ENCODE measurements at regions not wholly inside any gene's neighbourhood (a gene's known extent, or its start where the extent isn't known, plus 50 kb on each side); places are given as distances from the start of the nearest gene placed in this dataset.

GRCh38 chr21:23986987-23987386 lies 1620.3 kb downstream of the MRPL39 start:
- DNase-seq: no peak
- TF ChIP-seq CTCF (IDR thresholded peaks at IDR 0.05) (no peak), POLR2A (IDR thresholded peaks at IDR 0.05) (no peak)
- peak; percentile 22 to 67 (median 55) for ATAC-seq
- no peak overlapping the region for H3K27ac ChIP-seq
- no peaks in the 10 kb centered on the region for H3K36me3 ChIP-seq
- no peaks in the 10 kb centered on the region for H3K9me3 ChIP-seq
- H3K27me3 ChIP-seq: no peaks in the 10 kb centered on the region
- intact Hi-C loops (cut with DNase I): no loop called here
- no peaks in the 10 kb centered on the region for H3K4me1 ChIP-seq
- H3K4me3 ChIP-seq: no peak overlapping the region

- H3K36me3 ChIP-seq: no peaks in the 10 kb centered on the region
- no peak for ATAC-seq
- DNase-seq: no peak
- no peak overlapping the region for H3K4me3 ChIP-seq
- intact Hi-C loops (cut with DNase I): no loop called here
- no peak for TF ChIP-seq POLR2A (IDR thresholded peaks at IDR 0.05)
- TF ChIP-seq CTCF (IDR thresholded peaks at IDR 0.05): no peak
- H3K4me1 ChIP-seq: no peaks in the 10 kb centered on the region
- no peak overlapping the region for H3K27ac ChIP-seq
- H3K27me3 ChIP-seq: no peaks in the 10 kb centered on the region
- WGBS (ENCODE audit: insufficient coverage, low coverage, low lambda C conversion rate, missing lambda C conversion rate): 52% methylated on average over 2 of the region's 2 CpGs
- H3K9me3 ChIP-seq: no peaks in the 10 kb centered on the region
Observed at GRCh38 chr21:23986214-23986613, 1621.1 kb downstream of the MRPL39 start.

- WGBS (ENCODE audit: insufficient coverage, low coverage, low lambda C conversion rate, missing lambda C conversion rate): 52% methylated on average over 4 of the region's 4 CpGs
- no peak for DNase-seq
Observed at GRCh38 chr21:23982546-23982945, 1624.7 kb downstream of the MRPL39 start.

DNA sequence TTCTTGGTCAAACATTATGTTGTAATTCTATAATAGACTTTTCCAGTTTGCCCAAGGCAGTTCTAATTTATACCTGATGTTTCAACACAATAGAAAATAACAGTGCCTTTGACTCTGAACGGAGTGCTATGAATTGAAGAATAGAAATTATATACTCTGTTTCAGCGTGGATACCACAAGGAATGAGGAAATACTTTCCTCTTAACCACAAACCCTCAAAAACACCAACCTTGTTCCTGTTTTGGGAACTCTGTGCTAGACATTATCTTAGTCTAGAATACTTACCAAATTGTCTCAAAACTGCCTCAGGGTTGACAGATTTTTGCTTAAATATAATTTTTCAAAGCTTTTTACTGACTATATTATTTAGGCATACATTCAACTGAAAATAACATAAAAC lies 1629.3 kb downstream of the MRPL39 start:
- no peaks in the 10 kb centered on the region for H3K27me3 ChIP-seq
- no peaks in the 10 kb centered on the region for H3K36me3 ChIP-seq
- DNase-seq (no peak), ATAC-seq (no peak)
- H3K27ac ChIP-seq: no peak overlapping the region
- no peak overlapping the region for H3K4me3 ChIP-seq
- no peak for TF ChIP-seq CTCF (IDR thresholded peaks at IDR 0.05)
- no peak for TF ChIP-seq POLR2A (IDR thresholded peaks at IDR 0.05)
- WGBS (ENCODE audit: insufficient coverage, low coverage, low lambda C conversion rate, missing lambda C conversion rate): 23% methylated on average over 2 of the region's 2 CpGs
- H3K4me1 ChIP-seq: no peaks in the 10 kb centered on the region
- intact Hi-C loops (cut with DNase I): no loop called here
- H3K9me3 ChIP-seq: no peaks in the 10 kb centered on the region

More at GRCh38 chr21:23982546-23982945, 1624.7 kb downstream of the MRPL39 start:
- Histone ChIP-seq H3K9me3 (no peaks in the 10 kb centered on the region), H3K27me3 (no peaks in the 10 kb centered on the region), H3K4me3 (no peak overlapping the region), H3K27ac (no peak overlapping the region), H3K4me1 (no peaks in the 10 kb centered on the region), H3K36me3 (no peaks in the 10 kb centered on the region)
- intact Hi-C loops (cut with DNase I): no loop called here
- ATAC-seq: no peak
- no peak for TF ChIP-seq CTCF (IDR thresholded peaks at IDR 0.05)
- no peak for TF ChIP-seq POLR2A (IDR thresholded peaks at IDR 0.05)
